ENCODE measurements at regions not wholly inside any gene's neighbourhood (a gene's known extent, or its start where the extent isn't known, plus 50 kb on each side); places are given as distances from the start of the nearest gene placed in this dataset.

GRCh38 chr3:168645180-168645579 is 549.5 kb upstream of the GOLIM4 start:
- no peak for TF ChIP-seq CTCF (IDR thresholded peaks at IDR 0.05)
- no peak for TF ChIP-seq POLR2A (IDR thresholded peaks at IDR 0.05)

Data from thyroid gland (tissue), 4 donors.